Ishikawa (cell line): ENCODE measurements at regions not wholly inside any gene's neighbourhood (a gene's known extent, or its start where the extent isn't known, plus 50 kb on each side); places are given as distances from the start of the nearest gene placed in this dataset.

Source experiments
- CEBPB ChIP-seq: IDR thresholded peaks from 2 replicates; pipeline ENCODE4 v1.6.1; 2012
- CREB1 ChIP-seq: IDR thresholded peaks from 2 replicates; pipeline ENCODE4 v1.6.1; 2012; ENCODE audit warnings: low read depth
- EGR1 ChIP-seq: IDR thresholded peaks from 2 replicates; pipeline ENCODE4 v1.6.1; 2012
- EP300 ChIP-seq: IDR thresholded peaks from 2 replicates; pipeline ENCODE4 v1.6.1; 2012; ENCODE audit warnings: borderline replicate concordance
- FOXM1 ChIP-seq: IDR thresholded peaks from 2 replicates; pipeline ENCODE4 v1.6.1; 2012; ENCODE audit warnings: low read depth, borderline replicate concordance
- MAX ChIP-seq: IDR thresholded peaks from 2 replicates; pipeline ENCODE4 v1.6.1; 2012
- NFIC ChIP-seq: IDR thresholded peaks from 2 replicates; pipeline ENCODE4 v1.6.1; 2012
- RAD21 ChIP-seq: IDR thresholded peaks from 2 replicates; pipeline ENCODE4 v1.6.1; 2012; ENCODE audit warnings: low read depth
- REST ChIP-seq: IDR thresholded peaks from 2 replicates; pipeline ENCODE4 v1.6.1; 2012; ENCODE audit warnings: low read depth, mild to moderate bottlenecking
- TAF1 ChIP-seq: IDR thresholded peaks from 2 replicates; pipeline ENCODE4 v1.6.1; 2012; ENCODE audit warnings: low read depth, mild to moderate bottlenecking
- TCF12 ChIP-seq: IDR thresholded peaks from 2 replicates; pipeline ENCODE4 v1.6.1; 2012; ENCODE audit warnings: low read depth
- TEAD4 ChIP-seq: IDR thresholded peaks from 2 replicates; pipeline ENCODE4 v1.6.1; 2012
- USF1 ChIP-seq: IDR thresholded peaks from 2 replicates; pipeline ENCODE4 v1.6.1; 2012
- YY1 ChIP-seq: IDR thresholded peaks from 2 replicates; pipeline ENCODE4 v1.6.1; 2012; ENCODE audit warnings: low read depth
- ZBTB7A ChIP-seq: IDR thresholded peaks from 2 replicates; pipeline ENCODE4 v1.6.1; 2012; ENCODE audit warnings: low read depth

- TF ChIP-seq EGR1 (no peak), CREB1 (no peak), NFIC (no peak), TCF12 (no peak), TAF1 (no peak), ZBTB7A (no peak), EP300 (no peak), YY1 (no peak)
Observed at GRCh38 chr6:91013511-91013910, 426.6 kb upstream of the MAP3K7 start.

- TF ChIP-seq USF1 (no peak), RAD21 (no peak), REST (no peak), YY1 (no peak), TEAD4 (no peak), TCF12 (no peak), EP300 (no peak), CREB1 (no peak), MAX (no peak), TAF1 (no peak), NFIC (no peak), EGR1 (no peak), ZBTB7A (no peak), CEBPB (no peak), FOXM1 (no peak)
Observed at GRCh38 chr6:90997076-90997475, 410.2 kb upstream of the MAP3K7 start.

- TF ChIP-seq EGR1 = no peak
Observed at GRCh38 chr6:90993770-90994169, 406.9 kb upstream of the MAP3K7 start.

- TF ChIP-seq FOXM1 (no peak), TAF1 (no peak), ZBTB7A (no peak), YY1 (no peak), EP300 (no peak), RAD21 (no peak), MAX (no peak), TCF12 (no peak), EGR1 (no peak), USF1 (no peak), TEAD4 (no peak), CREB1 (no peak), CEBPB (no peak), NFIC (no peak)
Observed at GRCh38 chr6:90989763-90990162, 402.9 kb upstream of the MAP3K7 start.

GRCh38 chr6:90984066-90984465 is 397.2 kb upstream of the MAP3K7 start:
- no peak for TF ChIP-seq EGR1
- TF ChIP-seq USF1 = no peak

GRCh38 chr6:90983462-90983861 is 396.6 kb upstream of the MAP3K7 start:
- no peak for TF ChIP-seq USF1
- TF ChIP-seq ZBTB7A = no peak
- no peak for TF ChIP-seq EGR1
- TF ChIP-seq TEAD4 = no peak
- no peak for TF ChIP-seq NFIC
- no peak for TF ChIP-seq CREB1
- no peak for TF ChIP-seq TCF12
- no peak for TF ChIP-seq RAD21
- no peak for TF ChIP-seq REST
